H1 (cell line): ENCODE measurements at regions not wholly inside any gene's neighbourhood (a gene's known extent, or its start where the extent isn't known, plus 50 kb on each side); places are given as distances from the start of the nearest gene placed in this dataset.

Experiments used
- CHD7 ChIP-seq: fragments of 300-600 bp; sonication (generic); IDR thresholded peaks from 2 replicates; pipeline ENCODE4 v1.7.1; 2012; ENCODE audit warnings: low read length, moderate library complexity, mild to moderate bottlenecking, inconsistent platforms; ENCODE audit not compliant: insufficient replicate concordance
- SIRT6 ChIP-seq: IDR thresholded peaks from one replicate; pipeline ENCODE4 v1.7.1; 2012; ENCODE audit warnings: low read length, inconsistent platforms

- TF ChIP-seq CHD7 (no peak), SIRT6 (no peak)
Measured at GRCh38 chr18:77872166-77872565, 622.5 kb downstream of the GALR1 start (continued).
